ENCODE measurements at regions not wholly inside any gene's neighbourhood (a gene's known extent, or its start where the extent isn't known, plus 50 kb on each side); places are given as distances from the start of the nearest gene placed in this dataset.
A peak's percentile ranks its signal among the peaks of the same experiment; 100 is the strongest.

DNA sequence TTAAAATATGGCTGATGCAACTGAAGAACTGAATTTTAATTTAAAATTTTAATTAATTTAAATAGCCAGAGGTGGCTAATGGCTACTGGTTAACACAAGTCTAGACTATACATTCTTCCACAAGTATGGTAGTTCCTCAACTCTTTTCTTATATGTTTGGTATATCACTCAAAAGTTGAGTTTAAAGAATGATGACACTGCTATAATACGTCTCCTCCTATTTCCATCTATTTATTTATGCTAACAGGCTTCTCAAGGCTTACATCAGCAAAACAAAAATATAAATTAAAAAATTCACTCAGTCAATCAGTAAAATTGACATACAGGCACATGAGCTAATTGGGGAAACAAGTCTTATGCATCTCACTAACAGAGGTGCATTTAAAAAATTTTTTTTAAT, 227.9 kb upstream of the PMFBP1 start:
- DNase-seq = no peak

DNA sequence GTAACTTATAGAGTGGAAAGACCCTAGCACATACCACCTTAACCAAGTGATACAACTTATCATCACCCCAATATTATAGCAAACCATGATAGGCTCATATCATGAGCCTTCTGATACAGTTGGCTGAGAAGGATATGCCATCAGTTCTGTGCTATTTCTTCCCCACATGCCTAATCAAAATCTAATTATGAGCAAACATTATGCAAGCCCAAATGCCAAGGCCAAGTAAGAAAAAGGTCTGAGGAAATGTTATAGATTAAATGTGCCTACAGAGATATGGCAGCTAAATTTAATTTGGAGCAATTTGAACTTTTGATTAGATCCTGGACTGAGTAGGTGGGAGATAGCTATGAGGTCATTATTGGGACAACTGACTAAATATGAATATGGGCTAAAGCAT, 225.9 kb upstream of the PMFBP1 start:
- DNase-seq = no peak

- DNase-seq = no peak
Observed at GRCh38 chr16:72394526-72394925, 222.6 kb upstream of the PMFBP1 start.

DNA sequence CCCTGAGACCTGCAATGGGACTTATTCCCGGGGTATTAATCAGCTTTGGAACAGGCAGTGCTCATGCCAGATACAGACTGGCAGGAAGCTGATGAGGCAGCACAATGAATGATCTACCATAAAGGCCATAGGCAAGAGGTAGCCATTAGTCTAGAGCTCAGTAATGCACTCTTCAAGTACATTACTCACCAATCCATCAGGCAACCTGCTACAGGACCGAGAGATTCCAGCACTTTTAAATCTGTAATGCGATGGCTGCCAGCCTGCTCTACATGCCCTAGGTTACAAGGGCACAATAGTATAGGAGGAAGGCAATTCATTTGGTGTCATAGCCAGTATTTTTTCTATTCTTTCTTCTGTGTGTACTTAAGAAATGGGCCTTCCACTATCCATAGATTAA, 217.8 kb upstream of the PMFBP1 start:
- DNase-seq = no peak

DNA sequence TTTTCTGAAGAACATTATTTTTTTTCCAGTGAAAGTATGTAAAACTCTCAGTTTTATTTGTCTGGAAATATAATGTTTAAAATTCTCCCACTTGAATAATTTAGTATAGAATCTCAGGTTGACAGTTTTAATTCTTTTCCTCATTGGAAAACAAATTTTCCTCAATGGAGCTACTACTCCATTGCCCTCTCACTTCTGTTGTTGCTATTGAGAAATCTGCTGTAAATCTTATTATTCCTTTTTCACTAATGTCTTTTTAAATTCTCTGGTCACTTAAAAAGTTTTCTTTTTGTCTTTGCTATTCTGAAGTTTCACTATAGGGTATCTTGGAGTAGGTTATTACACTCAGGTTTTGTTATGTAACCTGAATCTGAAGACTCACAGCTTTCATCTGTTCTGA, 216.1 kb upstream of the PMFBP1 start:
- DNase-seq = no peak

GRCh38 chr16:72384651-72385050, 212.7 kb upstream of the PMFBP1 start:
- DNase-seq = no peak

GRCh38 chr16:72380283-72380682, 208.3 kb upstream of the PMFBP1 start:
- DNase-seq = no peak

GRCh38 chr16:72373201-72373600, 201.2 kb upstream of the PMFBP1 start:
- no peak for DNase-seq

DNA sequence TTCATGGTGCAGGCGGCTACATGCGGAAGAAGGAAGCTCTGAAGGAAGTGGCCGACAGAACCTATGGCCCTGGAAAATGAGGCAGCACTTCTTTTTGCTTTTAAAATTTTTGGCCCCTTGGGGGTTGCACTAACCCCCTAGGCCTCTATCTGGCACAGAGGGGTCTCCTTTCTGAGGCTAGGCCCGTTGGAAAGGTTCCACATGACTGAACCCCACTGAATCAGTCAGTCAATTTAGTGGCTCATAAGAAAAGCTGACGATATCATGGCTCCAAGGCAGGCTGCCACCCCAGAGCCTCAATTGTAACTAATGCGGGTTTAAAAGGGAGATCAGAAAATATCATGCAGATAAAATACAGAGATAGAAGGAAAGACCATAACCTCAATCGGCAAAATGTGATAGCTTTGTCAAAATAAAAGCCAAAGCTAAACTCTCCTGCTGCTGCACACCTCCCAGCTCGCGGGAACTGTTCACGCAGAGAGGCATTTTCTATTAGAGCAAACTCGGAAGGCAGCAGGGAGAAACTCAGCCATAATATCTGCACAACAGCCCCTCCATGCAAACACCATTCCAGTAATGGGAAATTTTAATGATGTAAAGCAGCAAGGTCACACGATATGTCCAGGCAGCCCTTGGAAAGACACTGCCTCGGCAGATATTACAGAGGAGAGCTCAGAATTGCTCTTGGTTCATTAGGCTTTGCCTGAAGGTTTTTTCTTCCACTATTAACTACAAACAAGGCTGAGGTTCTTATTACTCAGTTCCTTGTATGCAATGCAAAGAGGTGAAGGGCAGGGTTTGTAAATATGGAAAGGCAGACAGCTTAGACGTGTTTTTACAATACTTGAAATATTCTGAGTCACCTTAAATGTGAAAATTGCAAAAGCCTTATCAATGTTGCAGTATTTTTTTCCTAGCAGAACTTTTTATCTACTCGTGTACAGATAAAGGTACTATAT, 200.4 kb upstream of the PMFBP1 start:
- DNase-seq = no peak

DNA sequence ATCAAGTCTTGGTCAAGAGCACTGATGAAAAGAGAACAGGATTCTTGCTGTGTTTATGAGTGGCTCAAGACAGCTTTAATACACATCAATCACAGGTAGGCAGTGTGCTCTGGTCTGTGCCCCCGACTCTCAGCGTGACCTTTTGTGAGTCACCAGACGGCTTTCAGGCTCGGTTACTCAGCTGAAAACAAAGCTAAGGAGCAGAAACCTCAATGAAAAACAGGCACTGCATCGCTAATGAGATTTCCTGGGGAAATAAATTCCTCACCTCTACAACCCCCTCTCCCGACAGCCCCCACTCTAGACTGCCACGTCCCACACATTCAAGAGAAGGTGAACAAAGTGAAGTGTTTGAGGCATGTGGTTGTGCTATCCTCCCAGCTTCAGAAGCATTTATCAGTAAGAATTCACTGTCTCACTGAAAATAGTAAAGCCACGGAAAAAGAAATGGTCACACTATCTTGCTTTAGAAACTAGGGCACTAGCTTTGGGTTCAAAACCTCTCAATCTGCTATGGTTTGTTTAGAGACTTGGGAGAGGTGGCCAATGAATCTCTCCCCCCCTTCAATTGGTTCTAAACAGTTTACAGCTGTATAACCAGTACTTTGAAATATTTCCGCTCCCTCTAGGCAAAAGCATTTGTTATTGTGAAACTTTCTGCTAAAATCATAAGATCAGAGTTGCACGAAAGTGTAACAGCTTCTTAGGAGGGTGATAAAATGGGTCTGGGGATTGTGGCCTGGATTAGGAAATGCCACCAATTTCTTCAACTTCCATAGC, 199.5 kb upstream of the PMFBP1 start:
- DNase-seq = no peak

DNA sequence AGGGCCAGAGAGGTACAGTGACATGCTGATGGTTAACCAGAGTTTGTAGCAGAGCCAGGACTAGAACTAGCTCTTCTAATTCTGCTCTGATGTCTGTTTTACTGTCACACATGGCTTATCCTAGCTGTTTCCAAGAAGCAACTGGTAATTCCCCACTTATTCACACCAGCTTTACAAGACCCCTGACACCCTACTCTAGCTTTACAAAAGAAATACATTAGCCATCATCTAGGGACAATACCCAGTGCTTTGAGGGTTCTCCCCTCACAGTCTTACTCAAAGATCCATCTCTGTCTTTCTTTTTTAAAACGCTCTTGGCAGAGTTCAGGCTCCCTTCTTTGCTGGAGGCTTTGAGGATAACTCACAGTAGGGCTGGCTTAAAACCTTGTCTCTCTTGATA, 197.3 kb upstream of the PMFBP1 start:
- DNase-seq = no peak

DNA sequence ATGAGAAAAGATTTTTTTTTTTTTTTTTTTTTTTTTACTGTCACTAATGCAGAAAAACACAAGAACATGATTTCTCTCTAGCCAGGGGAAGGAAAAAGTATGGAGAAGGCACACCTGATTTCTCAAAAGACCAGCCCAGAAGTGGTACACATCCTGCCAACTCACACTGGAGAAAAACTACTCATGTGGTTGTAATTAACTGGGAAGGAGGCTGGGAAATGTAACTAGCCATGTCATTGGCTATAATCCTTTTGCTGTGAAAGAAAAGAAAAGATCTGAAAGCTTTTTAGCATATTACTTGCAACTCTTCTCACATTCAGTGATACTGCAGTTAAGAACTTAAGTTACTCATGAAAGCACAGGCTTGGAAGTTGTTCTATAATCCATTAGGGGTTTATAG, 195.9 kb upstream of the PMFBP1 start:
- no peak for DNase-seq

DNA sequence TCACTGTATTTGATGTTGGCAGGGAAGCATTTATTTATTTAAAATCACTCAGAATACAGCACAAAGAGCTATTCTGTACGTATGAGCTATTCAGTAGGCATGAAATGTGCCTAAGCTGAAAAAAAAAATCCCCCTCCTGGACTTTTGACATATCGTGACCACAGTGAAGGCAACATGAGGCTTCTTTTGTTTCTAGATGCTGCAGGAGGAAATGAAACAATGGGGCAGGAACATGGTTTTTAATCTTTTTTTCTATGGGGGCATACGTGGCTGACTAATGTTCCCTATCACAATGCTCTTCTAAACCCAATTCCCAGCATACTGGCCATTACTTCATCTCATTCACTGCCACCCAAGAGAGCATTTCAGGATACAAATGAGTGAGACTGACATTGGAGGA, 191.0 kb upstream of the PMFBP1 start:
- DNase-seq = no peak

DNA sequence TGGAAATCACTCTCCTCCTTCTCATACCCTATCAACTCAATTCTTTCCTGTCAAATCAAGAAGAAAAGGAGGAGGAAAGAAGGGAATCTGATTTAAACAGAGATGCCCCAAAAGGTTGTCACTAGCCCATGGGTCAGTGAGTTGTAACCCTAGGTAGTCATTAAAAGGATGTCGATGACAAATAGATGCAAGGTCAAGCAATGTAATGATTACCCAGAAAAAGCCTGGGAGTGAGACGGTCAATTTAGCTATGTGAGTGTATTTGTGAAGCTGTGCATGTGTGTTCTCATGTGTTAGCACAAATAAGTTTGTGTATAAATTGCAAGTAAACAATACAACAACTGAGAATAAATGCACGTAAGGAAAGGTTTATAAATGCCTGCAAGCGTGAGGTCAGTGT, 190.5 kb upstream of the PMFBP1 start:
- no peak for DNase-seq

GRCh38 chr16:72357910-72358309, 186.0 kb upstream of the PMFBP1 start:
- no peak for DNase-seq

DNA sequence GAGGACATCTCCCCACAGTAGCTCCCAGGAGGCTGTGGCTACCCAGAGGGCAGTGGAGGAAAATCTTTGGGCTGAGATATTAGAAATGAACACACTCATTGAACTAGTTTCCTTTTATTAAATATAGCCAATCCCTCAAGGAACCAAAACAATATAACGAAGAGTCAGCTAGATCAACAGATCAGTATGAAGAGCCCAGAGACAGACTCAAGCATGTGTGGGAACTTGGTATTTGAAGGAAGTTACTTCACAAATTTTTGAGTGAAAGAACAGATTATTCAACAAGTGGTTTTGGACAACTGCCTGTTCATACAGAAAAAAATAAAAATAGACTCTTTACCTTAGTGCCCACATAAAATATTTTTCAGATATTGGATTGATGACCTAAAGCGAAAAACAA, 183.6 kb upstream of the PMFBP1 start:
- DNase-seq = no peak

- DNase-seq = no peak
Observed at GRCh38 chr16:72349719-72350118, 177.8 kb upstream of the PMFBP1 start.

- no peak for DNase-seq
Observed at GRCh38 chr16:72332926-72333325, 161.0 kb upstream of the PMFBP1 start.

DNA sequence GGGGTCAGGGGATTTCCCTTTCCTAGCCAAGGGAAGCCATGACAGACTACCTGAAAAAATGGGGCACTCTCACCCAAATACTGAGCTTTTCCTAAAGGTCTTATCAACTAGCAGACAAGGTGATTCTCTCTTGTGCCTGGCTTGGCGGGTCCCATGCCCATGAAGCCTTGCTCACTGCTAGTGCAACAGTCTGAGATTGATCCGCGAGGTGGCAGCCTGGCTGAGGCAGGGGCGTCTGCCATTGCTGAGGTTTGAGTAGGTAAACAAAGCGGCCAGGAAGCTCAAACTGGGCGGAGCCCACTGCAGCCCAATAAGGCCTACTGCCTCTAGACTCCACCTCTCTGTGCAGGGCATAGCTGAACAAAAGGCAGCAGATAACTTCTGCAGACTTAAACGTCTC, 152.6 kb upstream of the PMFBP1 start:
- no peak for DNase-seq

GRCh38 chr16:72317446-72317845, 145.5 kb upstream of the PMFBP1 start:
- peak; percentile 5 for DNase-seq

DNA sequence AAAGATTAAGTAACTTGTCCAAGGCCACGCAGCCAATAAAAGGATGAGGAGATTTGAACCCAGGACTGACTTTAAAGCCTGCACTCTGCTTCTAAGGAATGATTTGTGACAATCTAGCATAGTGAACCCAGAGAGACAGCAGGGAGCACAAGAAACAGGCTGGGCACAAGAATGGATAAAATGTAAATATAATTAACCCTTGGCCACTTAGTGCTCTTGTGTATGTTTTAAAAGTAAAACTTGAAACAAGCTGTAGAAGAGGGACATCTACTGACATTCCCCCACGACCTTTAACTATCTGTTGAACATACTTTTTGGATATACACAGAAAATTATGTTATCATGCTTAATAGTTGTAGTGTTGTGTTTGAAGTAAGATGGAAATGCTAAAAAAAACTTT, 141.9 kb upstream of the PMFBP1 start:
- no peak for DNase-seq

GRCh38 chr16:72312828-72313227, 140.9 kb upstream of the PMFBP1 start:
- DNase-seq = no peak

GRCh38 chr16:72311426-72311825, 139.5 kb upstream of the PMFBP1 start:
- no peak for DNase-seq

- no peak for DNase-seq
Observed at GRCh38 chr16:72309001-72309400, 137.0 kb upstream of the PMFBP1 start.
